Stimulated activated CD4-positive, alpha-beta T cell treated with anti-CD3 and anti-CD28 coated beads, Interleukin-15, amount 100 ng/mL, for 24 hours (primary cell): ENCODE measurements at regions not wholly inside any gene's neighbourhood (a gene's known extent, or its start where the extent isn't known, plus 50 kb on each side); places are given as distances from the start of the nearest gene placed in this dataset.

Experiments used
- DNase-seq: peaks from one replicate; pipeline ENCODE4 v3.0.0-alpha.2; 2020

GRCh38 chr13:106736941-106737340 lies 169.0 kb upstream of the ARGLU1 start:
- no peak for DNase-seq

GRCh38 chr13:106734198-106734597 lies 166.3 kb upstream of the ARGLU1 start:
- DNase-seq, result no peak

DNA sequence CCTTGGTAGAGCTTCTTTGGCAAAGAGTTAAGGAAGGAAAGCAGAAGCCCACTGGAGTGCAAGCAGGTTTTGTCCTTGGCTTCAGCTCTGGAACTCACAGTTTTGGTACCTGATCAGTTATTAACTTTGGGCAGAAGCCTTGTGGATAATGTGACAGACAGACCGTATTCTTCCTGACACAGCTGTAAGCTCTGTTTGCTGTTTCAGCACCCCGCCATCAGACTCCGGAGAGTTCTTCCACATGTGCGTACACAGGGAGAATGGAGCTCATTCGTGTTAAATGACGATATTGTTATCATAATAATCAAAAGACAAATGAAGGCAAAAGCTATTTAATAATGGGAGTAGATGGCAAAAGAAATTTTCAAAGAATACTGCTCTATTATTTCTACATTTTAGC lies 155.1 kb upstream of the ARGLU1 start:
- DNase-seq, result no peak

DNA sequence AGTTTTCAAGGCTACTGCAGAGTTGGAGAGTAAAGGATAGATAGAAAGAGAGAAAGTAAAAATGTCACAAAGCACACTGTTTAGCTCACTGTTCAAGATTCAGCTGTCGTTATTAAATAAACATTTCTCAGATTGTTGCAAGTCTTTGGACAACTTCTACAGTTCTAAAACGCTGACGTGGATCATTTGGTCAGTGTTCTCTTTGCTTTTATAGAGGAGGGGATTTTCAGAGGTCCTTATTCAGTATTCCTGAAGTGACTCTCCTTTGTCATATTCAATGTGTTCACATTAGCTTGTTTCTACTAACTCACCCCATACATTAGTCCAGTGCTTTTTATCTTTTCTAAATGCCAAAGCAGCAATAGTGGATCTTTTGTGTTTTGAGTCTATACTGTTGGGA lies 154.7 kb upstream of the ARGLU1 start:
- DNase-seq, result no peak

DNA sequence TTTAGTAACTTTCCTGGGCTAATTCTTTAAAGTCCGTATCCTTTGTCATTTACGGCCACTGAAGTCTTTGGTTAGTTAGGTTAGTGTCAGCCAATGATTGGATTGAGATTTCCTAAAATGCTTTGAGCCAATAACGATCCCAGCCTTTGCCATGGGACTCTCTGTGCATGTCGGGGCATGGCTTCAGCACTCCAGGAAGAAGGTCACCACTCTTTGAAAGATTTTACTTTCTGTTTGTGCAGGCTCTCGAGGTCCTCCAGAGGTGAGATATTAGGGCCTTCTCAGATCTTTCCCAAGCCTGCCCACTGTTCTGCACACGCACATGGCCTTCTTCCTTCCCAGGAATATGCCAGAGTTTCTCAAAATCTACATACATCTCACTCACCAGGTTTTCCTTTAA lies 153.7 kb upstream of the ARGLU1 start:
- no peak for DNase-seq

DNA sequence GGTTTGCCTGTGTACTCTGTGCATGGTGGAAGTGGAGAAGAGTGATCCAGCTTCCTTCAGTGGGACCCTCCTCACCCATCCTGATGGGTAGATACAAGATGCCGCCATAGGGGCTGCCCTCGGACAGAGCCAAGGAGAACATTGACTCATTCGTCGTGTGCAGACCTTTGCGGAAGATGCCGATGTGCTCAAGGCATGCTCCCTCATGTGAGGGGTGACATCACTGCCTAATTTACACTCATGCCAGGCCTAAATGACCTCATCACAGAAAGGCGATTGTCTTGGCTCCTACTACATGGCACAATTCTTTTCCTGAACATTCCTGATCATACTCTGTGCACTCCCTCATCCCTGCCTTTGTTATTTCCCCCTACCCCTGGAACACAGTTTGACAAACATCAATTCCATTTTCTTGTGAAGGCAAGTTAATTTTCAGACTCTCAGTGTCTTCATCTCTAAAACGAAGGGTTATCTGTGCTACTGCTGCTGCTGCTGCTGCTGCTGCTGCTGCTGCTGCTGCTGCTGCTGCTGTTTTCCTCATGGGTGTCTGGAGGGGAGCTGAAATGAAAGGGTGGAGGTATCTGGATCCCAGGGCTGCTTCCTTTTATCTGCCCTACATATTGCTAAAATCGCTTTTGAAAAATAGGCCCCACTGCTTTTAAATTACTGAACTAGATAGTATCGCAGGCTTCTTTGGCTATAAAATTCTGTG lies 146.5 kb upstream of the ARGLU1 start:
- no peak for DNase-seq

GRCh38 chr13:106712381-106712780 lies 144.4 kb upstream of the ARGLU1 start:
- DNase-seq, result no peak

DNA sequence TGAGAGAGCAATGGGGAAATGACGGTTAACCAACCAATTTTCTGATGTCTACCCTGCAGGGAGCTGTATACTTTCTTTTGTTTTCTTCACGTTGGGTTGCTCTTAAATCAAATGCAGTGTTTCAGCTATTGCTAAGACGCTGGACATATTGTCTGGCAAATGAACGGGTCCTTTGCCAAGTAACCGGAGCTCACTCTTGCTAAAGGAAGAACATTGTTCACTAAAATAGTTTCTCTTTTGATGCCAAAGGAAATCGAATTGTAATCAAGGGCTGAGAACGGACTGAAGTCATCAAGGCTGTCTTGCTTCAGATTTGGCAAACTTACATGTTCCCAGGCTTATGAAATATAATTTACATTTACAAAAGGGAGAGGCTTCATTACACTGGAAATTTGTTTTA lies 142.3 kb upstream of the ARGLU1 start:
- no peak for DNase-seq

GRCh38 chr13:106709522-106709921 lies 141.6 kb upstream of the ARGLU1 start:
- no peak for DNase-seq

GRCh38 chr13:106702505-106702904 lies 134.6 kb upstream of the ARGLU1 start:
- DNase-seq, result no peak

GRCh38 chr13:106701771-106702341 lies 133.9 kb upstream of the ARGLU1 start:
- no peak for DNase-seq

- DNase-seq, result no peak
Observed at GRCh38 chr13:106700439-106700838, 132.5 kb upstream of the ARGLU1 start.

- DNase-seq, result no peak
Observed at GRCh38 chr13:106700007-106700406, 132.1 kb upstream of the ARGLU1 start.

DNA sequence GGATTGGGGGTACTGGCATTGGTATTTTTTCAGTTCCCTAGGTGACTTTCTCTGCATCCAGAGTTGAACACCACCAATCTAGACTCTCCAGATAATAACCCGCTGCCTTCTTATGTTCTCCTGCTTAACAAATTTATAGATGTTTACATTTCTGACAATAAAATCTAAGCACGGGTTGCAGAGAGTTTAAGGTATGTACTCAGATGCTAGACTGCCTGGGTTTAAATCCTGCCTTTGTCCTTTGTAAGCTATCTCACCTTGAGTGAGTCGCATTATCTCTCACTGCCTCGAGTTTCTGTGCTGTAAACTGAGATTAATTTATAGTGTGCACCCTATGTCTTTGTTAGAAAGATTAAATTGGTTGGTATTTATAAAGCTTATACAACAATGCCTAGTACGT lies 131.4 kb upstream of the ARGLU1 start:
- DNase-seq, result no peak

- DNase-seq, result no peak
Observed at GRCh38 chr13:106696719-106697118, 128.8 kb upstream of the ARGLU1 start.

- DNase-seq, result no peak
Observed at GRCh38 chr13:106696140-106696539, 128.2 kb upstream of the ARGLU1 start.

DNA sequence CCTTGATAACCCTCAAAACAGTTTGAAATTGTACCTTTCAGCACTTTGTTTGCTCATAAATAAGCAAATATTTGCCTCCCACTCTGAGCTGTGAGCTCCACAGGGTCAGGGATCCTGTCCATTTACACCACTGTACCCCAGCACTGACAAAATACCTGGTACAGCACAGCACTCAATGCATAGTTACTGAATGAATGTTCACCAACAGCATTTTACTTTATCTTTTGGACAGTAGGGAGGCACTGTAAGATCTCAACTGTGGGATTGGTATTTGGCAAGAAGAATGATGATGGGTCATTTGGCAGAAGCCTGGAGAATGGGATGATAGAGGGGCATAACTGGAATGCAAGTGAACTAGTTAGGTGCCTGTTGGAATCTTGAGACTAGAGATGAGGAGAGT lies 127.2 kb upstream of the ARGLU1 start:
- no peak for DNase-seq

DNA sequence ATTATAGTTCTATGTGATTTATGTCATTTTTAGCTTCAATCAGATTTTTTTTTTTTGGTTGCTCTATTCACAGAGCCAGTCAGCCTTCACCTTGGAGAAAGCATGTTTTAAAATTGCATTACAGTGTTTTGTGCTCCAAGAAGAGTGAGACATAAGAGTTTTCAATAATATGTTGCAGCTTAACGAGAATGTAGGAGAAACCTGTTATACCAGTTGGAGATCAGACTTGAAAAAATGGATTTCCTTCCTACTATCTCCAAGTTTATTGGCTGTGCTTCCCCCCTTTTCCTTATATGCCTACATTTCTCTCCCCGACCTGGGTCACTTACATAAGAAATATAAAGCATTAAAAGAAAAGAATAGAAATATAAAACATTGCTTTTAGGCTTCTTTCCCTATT lies 123.9 kb upstream of the ARGLU1 start:
- no peak for DNase-seq

DNA sequence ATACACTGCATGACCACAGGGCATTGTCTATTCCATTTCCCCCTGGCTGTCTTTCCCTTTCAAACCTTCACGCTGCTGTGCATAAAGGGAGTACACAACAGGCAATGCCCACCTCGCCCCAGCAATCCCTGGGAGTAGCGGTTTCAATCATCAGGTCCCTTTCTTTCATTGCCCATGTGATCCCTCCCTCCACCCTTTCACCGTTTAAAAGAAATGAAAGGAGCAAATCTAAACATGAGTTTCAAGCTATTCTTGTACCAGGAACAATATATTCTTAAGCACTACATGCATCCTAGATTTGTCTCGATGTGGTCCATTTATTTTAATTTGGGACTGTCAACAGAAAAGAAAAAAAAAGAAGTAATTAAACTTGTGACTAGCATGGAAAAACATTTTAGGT lies 123.4 kb upstream of the ARGLU1 start:
- no peak for DNase-seq

- DNase-seq, result no peak
Observed at GRCh38 chr13:106690779-106691178, 122.8 kb upstream of the ARGLU1 start.

DNA sequence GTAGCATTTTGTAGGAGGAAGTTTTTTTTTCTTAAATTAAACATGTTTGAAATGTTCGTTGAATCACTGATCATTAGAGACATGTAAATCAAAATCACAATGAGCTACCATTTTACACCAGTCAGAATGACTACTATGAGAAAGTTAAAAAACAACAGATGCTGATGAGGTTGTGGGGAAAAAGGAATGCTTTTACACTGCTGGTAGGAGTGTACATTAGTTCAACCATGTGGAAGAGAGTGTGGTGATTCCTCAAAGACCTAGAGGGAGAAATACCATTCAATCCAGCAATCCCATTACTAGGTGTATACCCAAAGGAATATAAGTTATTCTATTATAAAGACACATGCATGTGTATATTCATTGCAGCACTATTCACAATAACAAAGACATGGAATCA lies 122.0 kb upstream of the ARGLU1 start:
- DNase-seq, result no peak

GRCh38 chr13:106688940-106689339 lies 121.0 kb upstream of the ARGLU1 start:
- no peak for DNase-seq

- no peak for DNase-seq
Observed at GRCh38 chr13:106686163-106686562, 118.2 kb upstream of the ARGLU1 start.

GRCh38 chr13:106685143-106685542 lies 117.2 kb upstream of the ARGLU1 start:
- no peak for DNase-seq

GRCh38 chr13:106683918-106684317 lies 116.0 kb upstream of the ARGLU1 start:
- DNase-seq, result no peak
